ENCODE measurements at regions not wholly inside any gene's neighbourhood (a gene's known extent, or its start where the extent isn't known, plus 50 kb on each side); places are given as distances from the start of the nearest gene placed in this dataset.
A peak's percentile ranks its signal among the peaks of the same experiment; 100 is the strongest.

DNA sequence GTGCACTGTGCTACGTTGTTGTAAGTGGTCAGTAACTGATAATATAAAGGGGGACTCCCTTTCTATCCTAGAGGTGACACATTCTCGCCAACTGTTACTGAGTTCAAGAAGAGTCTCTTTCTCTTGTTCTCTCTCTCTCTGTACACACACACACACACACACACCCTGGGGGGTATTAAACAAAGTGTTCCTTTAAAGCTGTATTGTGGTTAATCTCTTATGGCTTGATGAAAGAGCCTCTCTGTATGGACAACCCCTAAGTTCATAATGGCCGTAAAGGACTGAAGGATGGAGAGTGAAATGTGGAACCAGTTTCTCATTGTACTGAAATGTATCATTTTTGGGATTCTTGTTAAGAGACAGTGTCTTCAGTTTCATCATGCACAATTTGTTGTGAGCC, 145.2 kb upstream of the BMPER start:
- DNase-seq = no peak

DNA sequence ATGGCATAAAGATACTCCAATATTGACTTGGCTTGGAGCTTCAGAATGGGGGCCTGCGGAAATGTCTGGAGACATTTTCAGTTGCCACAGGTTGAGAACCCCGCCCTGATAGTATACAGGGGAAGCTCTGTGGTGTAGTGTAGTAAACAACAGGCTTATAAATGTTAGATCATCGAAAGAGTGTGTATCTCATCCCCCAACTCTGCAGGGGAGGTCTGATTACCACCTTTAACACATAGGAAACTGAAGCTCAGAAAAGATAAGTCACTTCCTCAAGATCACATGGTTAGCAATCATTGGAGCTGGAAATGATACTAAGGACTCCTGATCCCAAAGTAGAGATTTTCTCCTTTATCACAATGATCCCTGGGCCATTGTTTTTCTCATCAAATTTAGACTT, 144.5 kb upstream of the BMPER start:
- peak; percentile 9 for DNase-seq

GRCh38 chr7:33761449-33762080, 143.8 kb upstream of the BMPER start:
- DNase-seq = no peak

DNA sequence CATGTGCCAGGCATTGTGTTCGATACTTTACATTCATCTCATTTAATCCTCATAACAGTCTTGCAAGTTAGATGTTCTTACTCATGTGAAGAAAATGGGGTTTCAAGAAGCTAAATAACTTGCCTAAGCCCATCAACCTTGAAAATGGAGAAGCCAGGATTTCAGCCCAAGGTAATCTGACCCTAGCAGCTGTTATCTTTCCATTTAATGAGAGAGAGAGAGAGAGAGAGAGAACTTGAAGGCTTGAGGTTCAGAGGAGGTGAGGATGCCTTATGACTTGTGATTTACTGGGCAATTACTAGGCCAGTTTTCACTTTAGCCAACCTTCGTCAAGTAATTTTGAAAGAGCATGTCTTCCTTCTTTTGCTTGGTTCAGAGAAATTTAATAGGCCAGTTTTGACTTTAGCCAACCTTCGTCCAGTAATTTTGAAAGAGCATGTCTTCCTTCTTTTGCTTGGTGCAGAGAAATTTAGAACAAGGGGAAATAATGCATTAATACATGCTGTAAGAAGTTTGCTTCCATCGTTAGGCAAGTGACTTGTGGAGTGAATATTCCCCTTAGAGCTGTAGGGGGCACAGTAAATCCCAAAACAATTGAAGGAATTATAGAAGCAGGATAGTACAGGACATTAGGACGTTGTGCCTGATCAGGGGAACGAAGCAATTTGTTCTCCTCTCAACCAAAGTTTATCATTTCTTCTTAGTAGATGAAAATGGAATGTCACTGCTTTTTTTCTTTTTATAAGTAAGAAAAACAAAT, 143.0 kb upstream of the BMPER start:
- DNase-seq = no peak

GRCh38 chr7:33762911-33763306, 142.4 kb upstream of the BMPER start:
- DNase-seq = no peak

DNA sequence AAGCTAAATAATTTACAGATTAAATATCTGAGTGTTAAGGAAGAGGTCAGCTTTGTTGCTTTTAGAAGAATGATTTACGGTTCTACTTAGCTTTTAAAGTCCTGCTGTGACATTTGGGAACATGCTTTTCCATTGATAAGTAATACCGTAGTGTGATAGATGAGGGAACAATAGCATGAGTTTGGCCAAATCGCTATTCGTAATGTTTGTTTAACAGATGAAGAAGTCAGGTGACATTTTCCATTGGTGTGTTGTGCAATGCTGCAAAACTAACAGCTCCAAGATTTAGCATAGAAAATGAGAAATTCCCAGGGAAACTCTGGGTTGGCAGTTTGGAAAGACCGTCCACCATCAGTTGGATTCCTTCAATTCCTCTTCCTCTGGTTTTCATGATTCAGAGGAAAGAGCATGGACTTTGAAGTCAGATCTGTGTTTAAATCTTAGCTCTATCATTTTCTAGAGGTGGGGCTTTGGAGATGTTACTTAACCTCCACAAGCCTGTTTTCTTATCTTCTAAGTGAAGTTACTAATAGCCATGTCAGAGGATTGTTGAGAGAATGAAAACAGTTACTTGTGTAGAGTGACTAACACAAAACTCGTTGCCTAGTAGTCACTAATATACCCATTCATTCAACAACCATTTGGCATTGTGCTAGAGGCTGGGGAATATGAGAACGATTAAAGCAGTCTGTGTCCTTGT, 140.4 kb upstream of the BMPER start:
- no peak for DNase-seq

- no peak for DNase-seq
These were observed 138.9 kb upstream of the BMPER start for GRCh38 chr7:33766405-33766804.

DNA sequence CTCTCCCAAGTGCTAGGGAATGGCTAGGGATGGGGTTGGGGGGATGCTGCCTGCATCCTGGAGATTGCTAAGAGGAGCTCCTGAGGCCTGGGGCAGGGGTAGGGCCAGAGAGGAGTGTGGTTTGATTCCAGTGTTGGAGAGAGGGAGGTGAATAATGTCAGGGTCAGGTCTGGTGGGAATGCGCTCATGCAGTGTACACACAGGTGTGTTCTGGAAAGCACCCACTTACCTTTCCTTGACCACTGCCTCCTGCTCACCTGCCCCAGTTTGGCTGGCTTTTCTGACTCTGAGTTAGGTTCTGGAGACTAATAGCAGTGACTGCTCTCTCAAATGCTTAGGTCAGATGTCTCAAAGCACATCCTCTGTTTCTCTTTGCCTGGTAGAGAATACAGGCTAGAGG, 135.4 kb upstream of the BMPER start:
- DNase-seq = no peak

DNA sequence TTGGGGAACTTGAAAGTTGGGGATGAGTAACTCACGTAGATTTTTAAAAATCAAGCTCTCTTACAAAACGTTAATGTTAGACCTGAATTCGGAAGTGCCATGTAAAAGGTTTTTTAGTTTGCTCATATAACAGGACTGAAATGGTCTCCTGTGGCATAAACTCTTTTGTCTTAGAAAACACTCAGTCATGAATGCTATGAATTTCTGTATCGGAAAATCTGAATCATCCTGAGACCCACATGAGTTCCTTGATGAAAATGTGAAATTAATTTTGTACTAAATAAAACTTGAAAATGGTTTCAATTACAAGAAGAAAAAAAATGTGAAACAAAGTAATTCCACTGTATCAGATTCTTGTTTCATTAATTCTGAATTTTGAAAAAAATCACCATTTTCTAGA, 134.8 kb upstream of the BMPER start:
- DNase-seq = no peak

DNA sequence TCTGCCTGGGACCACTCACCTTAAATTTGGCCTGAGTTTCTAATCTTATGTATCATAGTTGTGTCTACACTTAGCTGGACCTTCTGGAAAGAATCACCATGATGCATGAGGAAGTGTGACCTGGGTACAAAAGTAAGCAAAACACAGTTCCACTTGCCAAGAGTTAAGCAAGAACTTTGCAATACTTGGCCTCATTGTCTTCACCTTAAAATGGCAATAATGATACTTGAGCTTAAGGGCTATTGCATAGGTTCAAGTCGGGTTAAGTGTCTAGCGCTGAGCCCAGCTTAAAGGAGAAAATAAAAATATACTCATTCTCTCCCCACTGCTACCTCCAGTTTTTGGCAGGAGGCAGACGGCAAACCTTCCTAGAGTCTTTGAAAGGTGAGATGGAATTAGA, 133.9 kb upstream of the BMPER start:
- no peak for DNase-seq

DNA sequence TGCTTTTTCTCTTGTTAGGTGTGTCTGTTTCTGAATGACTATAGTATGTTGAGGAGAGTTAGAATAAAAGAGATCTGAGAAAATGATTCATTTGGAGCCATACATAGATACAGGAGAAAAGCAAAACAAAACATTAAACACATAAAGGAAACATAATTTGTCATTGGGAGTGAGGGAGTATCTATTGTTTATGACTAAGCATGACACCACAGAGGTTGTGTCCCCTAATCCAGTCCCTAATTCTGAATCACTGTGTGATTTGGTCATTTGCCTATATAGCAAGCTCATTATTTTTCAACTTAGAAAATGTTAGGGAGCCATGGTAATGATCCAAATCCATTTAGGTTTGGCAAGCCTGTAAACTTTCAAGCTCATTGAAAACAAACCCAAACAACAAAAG, 132.3 kb upstream of the BMPER start:
- no peak for DNase-seq

- no peak for DNase-seq
These were observed 130.4 kb upstream of the BMPER start for GRCh38 chr7:33774762-33775523.

GRCh38 chr7:33775790-33776189, 129.5 kb upstream of the BMPER start:
- DNase-seq = no peak

- DNase-seq = no peak
These were observed 128.6 kb upstream of the BMPER start for GRCh38 chr7:33776788-33777187.

DNA sequence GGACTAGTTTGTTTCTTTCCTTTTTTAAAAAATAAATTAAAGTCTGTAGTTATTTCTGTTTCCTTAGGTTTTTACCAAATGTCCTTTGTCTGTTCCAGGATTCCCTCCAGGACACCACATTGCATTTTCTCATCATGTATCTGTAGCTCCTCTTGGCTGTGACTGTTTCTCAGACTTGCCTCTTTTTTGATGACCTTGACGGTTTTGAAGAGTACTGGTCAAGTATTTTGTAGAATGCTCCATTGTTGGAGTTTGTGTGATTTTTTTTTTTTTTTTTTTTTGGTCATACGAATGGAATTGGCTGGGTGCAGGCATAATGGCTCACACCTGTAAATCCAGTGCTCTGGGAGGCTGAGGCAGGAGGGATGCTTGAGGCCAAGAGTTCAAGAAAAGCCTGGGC, 127.1 kb upstream of the BMPER start:
- DNase-seq = no peak

DNA sequence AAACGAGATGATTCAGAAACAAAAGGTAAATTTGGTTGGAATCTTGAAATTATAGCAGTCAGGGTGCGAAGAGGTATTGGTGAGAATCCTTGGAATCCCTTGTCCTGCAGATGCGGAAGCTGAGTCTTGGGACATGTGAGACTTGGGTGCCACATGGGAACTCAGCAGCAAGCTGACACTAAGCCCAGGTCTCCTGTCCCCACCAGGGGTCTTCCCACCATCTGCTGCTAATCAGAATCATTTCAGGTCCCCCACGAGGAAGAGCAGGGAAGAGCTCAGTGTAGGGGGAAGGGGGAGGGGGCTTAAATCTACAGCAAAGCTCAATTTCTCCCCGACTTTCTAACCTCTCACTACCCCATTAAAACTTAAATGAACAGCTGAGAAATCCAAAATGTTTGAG, 126.1 kb upstream of the BMPER start:
- DNase-seq = no peak

- no peak for DNase-seq
These were observed 124.2 kb upstream of the BMPER start for GRCh38 chr7:33781167-33781566.

DNA sequence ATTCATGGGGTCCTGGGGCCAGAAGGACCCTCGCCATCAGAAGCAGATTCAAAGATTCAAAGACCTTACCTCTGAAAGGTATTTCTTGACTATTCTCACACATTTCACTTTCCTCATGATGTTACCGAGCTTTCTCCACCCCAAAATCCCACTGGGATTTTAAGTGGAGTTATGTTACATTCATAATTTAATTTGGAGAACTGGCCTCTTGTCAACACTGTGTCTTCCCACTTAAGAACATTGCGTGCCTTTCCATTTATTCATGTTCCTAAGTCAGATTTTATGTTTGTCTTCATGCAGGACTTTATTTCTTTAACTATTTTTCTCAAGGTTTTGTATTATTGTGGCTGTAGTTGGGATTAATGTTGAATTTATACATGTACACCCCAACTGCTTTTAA, 123.5 kb upstream of the BMPER start:
- no peak for DNase-seq

GRCh38 chr7:33784000-33784399, 121.3 kb upstream of the BMPER start:
- DNase-seq = no peak

DNA sequence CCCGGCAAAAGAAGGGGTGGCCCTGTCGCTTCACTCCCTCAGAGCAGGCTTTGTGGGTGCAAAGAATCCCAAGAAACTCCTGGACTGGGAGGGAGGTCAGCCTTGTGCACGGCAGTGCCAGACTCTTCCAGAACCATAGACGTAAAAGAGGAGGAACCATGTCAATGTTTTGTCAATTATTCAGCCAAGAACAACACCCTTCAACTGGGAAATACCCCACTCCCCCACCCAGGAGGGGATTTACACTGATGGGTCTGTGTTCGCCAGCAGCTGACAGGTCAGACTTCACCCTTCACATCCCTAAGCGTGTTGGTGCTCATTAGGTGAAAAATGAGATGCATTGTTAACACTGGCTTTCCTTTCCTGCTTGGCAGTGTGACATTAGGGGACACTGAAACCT, 116.8 kb upstream of the BMPER start:
- no peak for DNase-seq

DNA sequence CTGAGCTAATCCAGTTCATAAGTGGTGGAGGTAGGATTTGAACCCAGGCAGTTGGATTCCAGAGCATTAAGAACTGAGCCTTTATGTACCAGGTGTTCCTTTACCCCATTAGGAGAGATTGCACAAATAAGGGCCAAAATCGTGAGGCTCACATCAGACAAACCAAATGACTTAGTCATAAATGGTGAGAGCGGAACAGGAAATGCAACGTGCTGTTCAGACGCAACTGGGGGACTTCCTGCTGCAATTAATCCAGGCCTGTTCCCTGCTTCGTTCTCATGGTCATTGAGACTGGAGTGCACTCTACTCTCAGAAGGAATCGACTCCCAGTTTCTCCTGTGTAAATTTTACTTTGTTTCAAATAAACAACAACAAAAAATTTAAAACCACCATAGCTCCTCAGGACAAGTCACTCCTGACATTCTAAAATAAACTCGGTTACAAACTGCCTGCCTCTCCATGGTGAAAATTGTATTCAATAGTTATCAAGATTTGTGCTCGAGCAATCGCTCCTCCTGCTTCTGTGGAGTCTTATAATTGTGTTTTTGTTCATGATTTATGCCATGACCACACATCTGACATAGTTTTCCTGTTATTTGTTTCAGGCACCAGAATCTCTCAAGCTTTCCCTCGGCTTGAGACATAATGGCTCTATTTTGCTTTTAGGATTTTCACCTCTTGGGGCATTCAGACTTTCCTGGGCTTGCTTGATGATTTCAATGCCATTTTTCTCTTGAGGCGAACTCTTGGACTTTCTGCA, 115.3 kb upstream of the BMPER start:
- DNase-seq = no peak

DNA sequence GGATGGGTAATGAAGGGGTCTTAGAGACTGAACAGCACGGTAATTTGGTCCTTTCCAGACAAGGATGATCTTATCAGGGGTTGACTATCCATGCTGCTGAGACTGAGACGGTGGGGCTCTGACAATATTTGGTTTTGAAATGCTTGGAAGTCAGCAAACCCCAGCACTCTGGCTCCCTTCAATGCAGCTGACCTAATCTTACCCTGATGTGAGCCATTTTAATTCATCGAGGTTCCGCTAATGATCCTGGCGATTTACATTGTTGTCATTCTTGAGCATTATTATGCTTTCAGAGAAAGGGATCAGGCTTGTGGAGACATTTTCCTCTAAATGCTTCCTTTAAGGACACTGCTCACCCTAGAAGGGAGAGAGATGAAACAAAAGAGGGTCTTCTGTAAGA, 114.6 kb upstream of the BMPER start:
- DNase-seq = no peak

GRCh38 chr7:33792041-33792440, 113.3 kb upstream of the BMPER start:
- DNase-seq = no peak

Data from hematopoietic multipotent progenitor cell treated with erythropoietin and hydrocortisone succinate and interleukin-3 and kit ligand, for 6 days (in vitro differentiated cells).